B cell (primary cell): ENCODE measurements at regions not wholly inside any gene's neighbourhood (a gene's known extent, or its start where the extent isn't known, plus 50 kb on each side); places are given as distances from the start of the nearest gene placed in this dataset.

Experiments used
- ATAC-seq: fragments of 200-7000 bp; cut with Tn5 transposase; one replicate; pipeline ENCODE4 v1.10.0; 2021; ENCODE audit warnings: low read depth, mild to moderate bottlenecking, moderate number of reproducible peaks, moderate library complexity
- CTCF ChIA-PET: fragments of 350-600 bp; sonication (Branson Sonifier 250); formaldehyde crosslinking; loops from one replicate; lab custom pipeline; 2021; ENCODE audit warnings: antibody characterized with exemption, inconsistent platforms; lab: Charles Lee
- POLR2A ChIA-PET: fragments of 350-600 bp; sonication (Branson Sonifier 250); formaldehyde crosslinking; loops from one replicate; lab custom pipeline; 2021; ENCODE audit warnings: antibody characterized with exemption; lab: Charles Lee
- DNase-seq: peaks from one replicate; pipeline ENCODE4 v3.0.0; 2013
- H2AFZ ChIP-seq: 2 replicates; pipeline ENCODE4 v1.6.1; 2012; ENCODE audit warnings: mild to moderate bottlenecking, low read depth, low read length; ENCODE audit not compliant: insufficient read depth, poor library complexity, severe bottlenecking
- H3K27ac ChIP-seq, 2 donors: 1 replicate in 1 of 2; 2 replicates in 1 of 2; pipeline ENCODE4 v1.5.1; 2012 to 2013; ENCODE audit warnings: low read length in 2 of 2, mild to moderate bottlenecking in 2 of 2, moderate library complexity in 1 of 2
- H3K27me3 ChIP-seq, 4 experiments: fragments of 200-600 bp in 1 of 4; sonication (generic) in 1 of 4; replicated peaks in 1 of 4; 1 replicate in 2 of 4; 2 replicates in 2 of 4; pipeline versions ENCODE4 v1.6.1 to v1.7.0; 2013 to 2016; ENCODE audit warnings: low read length in 3 of 4, mild to moderate bottlenecking in 2 of 4, mixed read lengths in 1 of 4, moderate library complexity in 1 of 4; ENCODE audit not compliant: insufficient read depth in 4 of 4, control insufficient read depth in 3 of 4; ENCODE audit errors: control extremely low read depth in 1 of 4
- H3K36me3 ChIP-seq, 2 experiments: replicated peaks in 1 of 2; 1 replicate in 1 of 2; 2 replicates in 1 of 2; pipeline versions ENCODE4 v1.6.1 to v1.7.1; 2013; ENCODE audit warnings: low read length in 1 of 2; ENCODE audit not compliant: insufficient read depth in 2 of 2, control insufficient read depth in 1 of 2; ENCODE audit errors: control extremely low read depth in 1 of 2, extremely low read depth in 1 of 2
- H3K4me1 ChIP-seq, 2 donors: fragments of 200-600 bp in 1 of 2; sonication (generic) in 1 of 2; 1 replicate in 1 of 2; 2 replicates in 1 of 2; pipeline versions ENCODE4 v1.5.1 to v1.6.1; 2013 to 2017; ENCODE audit warnings: low read length in 2 of 2; ENCODE audit not compliant: control insufficient read depth in 2 of 2, insufficient read depth in 2 of 2
- H3K4me2 ChIP-seq: replicated peaks from 2 replicates; pipeline ENCODE3; 2012; ENCODE audit warnings: mild to moderate bottlenecking, low read depth, low read length; ENCODE audit not compliant: poor library complexity, severe bottlenecking
- H3K4me3 ChIP-seq, 5 experiments: fragments of 200-600 bp in 1 of 5; sonication (generic) in 1 of 5; 1 replicate in 3 of 5; 2 replicates in 2 of 5; pipeline versions ENCODE4 v1.5.1 to v1.7.0; 2011 to 2016; ENCODE audit warnings: low read length in 4 of 5, mild to moderate bottlenecking in 4 of 5, low read depth in 2 of 5, control low read depth in 1 of 5, moderate library complexity in 1 of 5; ENCODE audit not compliant: insufficient read depth in 1 of 5; ENCODE audit errors: control extremely low read depth in 1 of 5, extremely low read depth in 1 of 5
- H3K79me2 ChIP-seq: fragments of 200-600 bp; sonication (generic); one replicate; pipeline ENCODE4 v1.6.0; 2016; ENCODE audit warnings: low read length; ENCODE audit not compliant: control insufficient read depth, insufficient read depth
- H3K9ac ChIP-seq: fragments of 200-600 bp; sonication (generic); 2 replicates; pipeline ENCODE4 v1.6.1; 2017; ENCODE audit warnings: mild to moderate bottlenecking, low read length, moderate library complexity
- H3K9me3 ChIP-seq, 3 donors: one replicate each; pipeline versions ENCODE4 v1.6.1 to v1.7.1; 2013; ENCODE audit warnings: low read length in 2 of 3; ENCODE audit not compliant: control insufficient read depth in 2 of 3, insufficient read depth in 1 of 3; ENCODE audit errors: control extremely low read depth in 1 of 3
- H4K20me1 ChIP-seq: 2 replicates; pipeline ENCODE4 v1.6.0; 2012; ENCODE audit warnings: mild to moderate bottlenecking, low read length; ENCODE audit not compliant: insufficient read depth, control insufficient read depth, poor library complexity, severe bottlenecking
- H3K27ac Mint-ChIP-seq: one replicate; pipeline ENCODE4 v1.8.0; 2021; ENCODE audit warnings: mixed read lengths
- H3K27me3 Mint-ChIP-seq: one replicate; pipeline ENCODE4 v1.8.0; 2021; ENCODE audit warnings: mixed read lengths
- H3K4me1 Mint-ChIP-seq: one replicate; pipeline ENCODE4 v1.8.0; 2021; ENCODE audit warnings: mixed read lengths
- H3K4me3 Mint-ChIP-seq: one replicate; pipeline ENCODE4 v1.8.0; 2021; ENCODE audit warnings: mixed read lengths
- H3K9me3 Mint-ChIP-seq: one replicate; pipeline ENCODE4 v1.8.0; 2022; ENCODE audit warnings: mixed read lengths; ENCODE audit not compliant: insufficient read depth
- EZH2 ChIP-seq: IDR thresholded peaks from 2 replicates; pipeline ENCODE4 v1.6.1; 2012; ENCODE audit warnings: borderline replicate concordance, low read depth, mild to moderate bottlenecking, moderate library complexity, low read length; ENCODE audit not compliant: insufficient read depth, poor library complexity, severe bottlenecking
- WGBS: methylation state at CpG from one replicate; pipeline ENCODE4 v1.1.5; 2013; ENCODE audit warnings: missing lambda C conversion rate; ENCODE audit not compliant: insufficient coverage; 5-methylcytosine and 5-hydroxymethylcytosine counted together
- intact Hi-C: fragments of 100-400 bp; cut with micrococcal nuclease; formaldehyde crosslinking; loops from one replicate; pipeline ENCODE4 v1.10.0; 2022
- TF ChIP-seq, protein P1 (sequence below): fragments of 200-600 bp; IDR thresholded peaks from one replicate; pipeline ENCODE4 v1.8.0; 2022; ENCODE audit warnings: antibody characterized with exemption, mild to moderate bottlenecking

DNA sequence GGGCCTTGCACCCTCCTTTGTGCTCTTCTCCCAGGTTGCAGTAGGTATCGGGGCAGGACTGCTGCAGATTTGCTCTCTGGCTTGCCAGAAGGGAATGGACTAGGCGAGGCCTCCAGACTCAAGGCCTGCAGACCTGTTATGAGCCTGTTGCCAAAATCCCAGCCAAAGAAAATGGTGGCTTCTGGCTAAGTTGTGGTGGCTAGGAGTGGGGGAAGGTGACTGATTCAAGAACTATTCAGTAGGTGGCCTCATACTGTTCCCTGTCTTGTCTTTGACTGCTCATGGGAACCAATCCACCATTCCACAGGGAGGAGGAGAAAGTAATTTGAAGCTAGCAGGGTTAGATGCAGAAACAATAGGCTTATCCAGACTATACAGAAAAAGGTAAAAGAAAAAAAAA, 380.4 kb upstream of the PROK2 start:
- intact Hi-C loops: loop anchor here (2.0 to 10.0 kb wide), 2 partner anchors 109 to 589 kb away; no protein-coding TSS in a partner anchor
- H3K9me3 ChIP-seq: peaks cover 0 to 3% (median 0%) of the 10 kb centered on the region in 3 donors
- peaks cover 12% of the 10 kb centered on the region for H3K27me3 Mint-ChIP-seq
- H2AFZ ChIP-seq: no peak overlapping the region
- no peaks in the 10 kb centered on the region for H3K79me2 ChIP-seq
- H3K4me3 ChIP-seq: no peak overlapping the region
- ATAC-seq: no peak
- no peak overlapping the region for H3K27ac ChIP-seq
- WGBS: 85% methylated on average over 2 of the region's 2 CpGs
- H3K4me1 Mint-ChIP-seq: peaks cover 56% of the 10 kb centered on the region
- no peak overlapping the region for H3K27ac Mint-ChIP-seq
- H3K9me3 Mint-ChIP-seq: no peaks in the 10 kb centered on the region
- peak overlapping the region; percentile 76 for H3K4me2 ChIP-seq
- DNase-seq: no peak
- H3K27me3 ChIP-seq: peaks cover 0 to 2% (median 0%) of the 10 kb centered on the region in 4 experiments
- H3K9ac ChIP-seq: no peak overlapping the region
- no peaks in the 10 kb centered on the region for H4K20me1 ChIP-seq
- TF ChIP-seq EZH2: no peak
- TF ChIP-seq, protein P1, sequence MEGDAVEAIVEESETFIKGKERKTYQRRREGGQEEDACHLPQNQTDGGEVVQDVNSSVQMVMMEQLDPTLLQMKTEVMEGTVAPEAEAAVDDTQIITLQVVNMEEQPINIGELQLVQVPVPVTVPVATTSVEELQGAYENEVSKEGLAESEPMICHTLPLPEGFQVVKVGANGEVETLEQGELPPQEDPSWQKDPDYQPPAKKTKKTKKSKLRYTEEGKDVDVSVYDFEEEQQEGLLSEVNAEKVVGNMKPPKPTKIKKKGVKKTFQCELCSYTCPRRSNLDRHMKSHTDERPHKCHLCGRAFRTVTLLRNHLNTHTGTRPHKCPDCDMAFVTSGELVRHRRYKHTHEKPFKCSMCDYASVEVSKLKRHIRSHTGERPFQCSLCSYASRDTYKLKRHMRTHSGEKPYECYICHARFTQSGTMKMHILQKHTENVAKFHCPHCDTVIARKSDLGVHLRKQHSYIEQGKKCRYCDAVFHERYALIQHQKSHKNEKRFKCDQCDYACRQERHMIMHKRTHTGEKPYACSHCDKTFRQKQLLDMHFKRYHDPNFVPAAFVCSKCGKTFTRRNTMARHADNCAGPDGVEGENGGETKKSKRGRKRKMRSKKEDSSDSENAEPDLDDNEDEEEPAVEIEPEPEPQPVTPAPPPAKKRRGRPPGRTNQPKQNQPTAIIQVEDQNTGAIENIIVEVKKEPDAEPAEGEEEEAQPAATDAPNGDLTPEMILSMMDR: no peak
- CTCF ChIA-PET: interaction anchor here (1.1 to 3.0 kb wide), 2 partner anchors 32 to 64 kb away, joined by 3 to 8 read pairs; no protein-coding TSS in a partner anchor
- POLR2A ChIA-PET: no interaction called here
- H3K4me1 ChIP-seq: peaks cover 48 to 55% of the 10 kb centered on the region in 2 donors
- H3K4me3 Mint-ChIP-seq: peak overlapping the region; percentile 58
- H3K36me3 ChIP-seq: no peaks in the 10 kb centered on the region

DNA sequence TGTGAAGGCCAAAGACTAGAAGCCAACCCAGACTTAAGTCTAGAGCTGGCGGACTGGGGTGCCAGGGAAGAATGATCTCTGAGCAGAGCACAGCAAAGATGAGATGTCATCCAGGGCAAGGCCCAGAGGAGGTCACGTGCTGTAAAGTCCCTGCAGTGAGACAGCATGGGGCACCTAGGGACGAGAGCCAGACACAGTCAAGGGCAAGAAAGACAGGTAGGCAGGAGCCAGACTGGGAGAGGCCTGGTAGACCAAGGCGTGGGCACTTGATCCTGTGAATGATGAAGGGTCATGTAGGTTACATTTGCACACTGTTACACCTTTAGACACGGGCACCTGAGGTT, 379.7 kb upstream of the PROK2 start:
- TF ChIP-seq EZH2: no peak
- TF ChIP-seq, protein P1: no peak
- ChIA-PET CTCF (interaction anchor here (0.7 to 3.0 kb wide), 6 partner anchors 10 to 658 kb away, joined by 3 to 8 read pairs (median 3); no protein-coding TSS in a partner anchor), POLR2A (interaction anchor here (0.5 to 1.0 kb wide), 2 partner anchors 63 to 261 kb away, joined by 3 to 4 read pairs; no protein-coding TSS in a partner anchor)
- no peak for DNase-seq
- H3K4me1 Mint-ChIP-seq: peaks cover 56% of the 10 kb centered on the region
- Histone ChIP-seq H2AFZ (no peak overlapping the region), H3K9me3 (peaks cover 0 to 3% (median 0%) of the 10 kb centered on the region in 3 donors), H3K36me3 (no peaks in the 10 kb centered on the region), H3K27ac (peak overlapping the region; percentile 83 to 86), H3K79me2 (no peaks in the 10 kb centered on the region), H3K27me3 (peaks cover 0 to 2% (median 0%) of the 10 kb centered on the region in 4 experiments), H3K4me2 (peak overlapping the region; percentile 76), H4K20me1 (no peaks in the 10 kb centered on the region), H3K4me1 (peaks cover 44 to 52% of the 10 kb centered on the region in 2 donors), H3K4me3 (peak overlapping the region in 1 of 5 experiments; percentile 18), H3K9ac (no peak overlapping the region)
- ATAC-seq: no peak
- peaks cover 12% of the 10 kb centered on the region for H3K27me3 Mint-ChIP-seq
- WGBS: 30% methylated on average over 4 of the region's 5 CpGs
- peak overlapping the region; percentile 61 for H3K27ac Mint-ChIP-seq
- no peaks in the 10 kb centered on the region for H3K9me3 Mint-ChIP-seq
- intact Hi-C loops: loop anchor here (1.0 to 10.0 kb wide), 7 partner anchors 12 to 590 kb away; partner anchors contain the start of gene RYBP
- H3K4me3 Mint-ChIP-seq: peak overlapping the region; percentile 75
